HG03159 (cell line): ENCODE measurements at regions not wholly inside any gene's neighbourhood (a gene's known extent, or its start where the extent isn't known, plus 50 kb on each side); places are given as distances from the start of the nearest gene placed in this dataset.

Experiments used
- ATAC-seq: cut with Tn5 transposase; IDR thresholded peaks from one replicate; pipeline ENCODE4 v1.9.1; 2021; ENCODE audit warnings: mild to moderate bottlenecking, moderate library complexity; ENCODE audit not compliant: unreplicated experiment

DNA sequence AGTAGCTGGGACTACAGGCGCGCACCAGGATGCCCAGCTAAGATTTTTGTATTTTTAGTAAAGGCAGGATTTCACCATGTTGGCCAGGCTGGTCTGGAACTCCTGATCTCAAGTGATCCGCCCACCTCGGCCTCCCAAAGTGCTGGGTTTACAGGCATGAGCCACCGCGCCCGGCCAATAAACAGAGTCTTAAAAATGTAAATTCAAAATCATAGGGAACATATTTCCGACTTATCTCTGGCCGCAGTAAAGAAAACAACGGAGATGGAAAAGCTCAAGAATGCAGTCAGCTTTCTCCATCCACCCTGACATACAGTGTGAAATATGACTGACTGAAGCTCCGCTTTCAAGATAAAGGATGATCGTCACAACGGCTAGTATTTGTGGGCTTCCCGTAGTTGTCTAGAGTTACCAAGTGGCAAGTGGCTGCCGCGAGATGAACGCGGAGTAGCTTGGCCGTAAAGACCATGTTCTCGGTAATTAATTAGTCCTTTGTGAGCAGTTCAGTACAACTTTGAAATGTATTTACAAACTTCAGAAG lies 495.1 kb upstream of the FAT1 start:
- no peak for ATAC-seq

- ATAC-seq = no peak
Measured at GRCh38 chr4:187224560-187224959, 500.9 kb upstream of the FAT1 start.

DNA sequence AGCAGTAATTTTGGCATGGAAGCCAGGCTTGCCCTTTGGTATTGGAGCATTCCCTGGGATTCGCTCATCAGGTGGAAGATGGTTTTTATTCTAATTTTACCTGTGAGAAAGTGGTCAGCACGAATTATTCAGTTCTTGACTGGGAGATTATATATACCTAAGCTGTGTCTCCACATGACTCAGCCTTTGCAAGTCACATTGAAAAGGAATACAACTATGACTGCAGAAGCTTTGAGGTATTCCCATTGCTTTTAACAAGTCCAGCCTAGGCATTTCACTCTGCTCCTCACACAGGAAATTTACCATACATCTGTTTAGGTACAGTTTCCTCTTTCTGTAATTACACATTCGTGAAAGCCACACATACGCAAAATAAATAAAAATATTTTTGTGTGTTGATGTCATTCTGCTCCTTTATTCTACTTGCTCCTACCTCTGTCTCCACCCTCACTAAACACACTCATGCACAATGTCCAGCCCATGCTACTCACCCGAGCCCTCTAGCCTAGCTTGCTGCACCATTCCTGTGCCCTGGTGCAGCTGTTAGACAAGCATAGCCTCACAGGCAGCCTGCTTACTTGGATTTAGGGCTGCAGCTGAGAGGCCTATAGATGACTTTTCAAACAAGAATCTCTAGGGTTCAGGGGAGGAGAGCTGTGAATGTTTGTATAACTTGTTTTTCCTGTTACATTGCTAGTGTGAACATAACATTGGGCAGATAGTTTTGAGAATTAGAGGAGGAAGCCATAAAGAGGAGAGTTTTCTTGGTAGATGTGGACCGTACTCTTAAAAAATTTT lies 504.4 kb upstream of the FAT1 start:
- ATAC-seq = no peak

DNA sequence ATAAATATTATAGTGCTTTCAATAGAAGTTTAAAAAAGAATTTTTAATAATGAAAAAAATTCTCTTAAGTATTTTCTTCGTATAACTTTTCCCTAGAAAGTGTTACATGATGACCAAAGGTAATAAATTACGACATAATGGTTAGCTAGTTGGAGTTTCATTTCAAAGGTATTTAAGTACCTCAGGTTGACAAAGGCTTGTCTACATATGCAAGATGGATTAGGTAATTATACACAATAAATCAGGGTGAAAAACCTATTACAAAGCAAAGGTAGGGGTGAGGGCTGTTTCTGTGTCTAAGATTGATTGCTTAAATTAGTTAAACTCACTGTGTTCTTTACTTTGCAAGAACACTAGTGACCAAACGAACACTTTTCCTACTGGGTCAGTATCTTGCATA lies 508.5 kb upstream of the FAT1 start:
- no peak for ATAC-seq

GRCh38 chr4:187232796-187233195 lies 509.1 kb upstream of the FAT1 start:
- no peak for ATAC-seq

GRCh38 chr4:187235456-187236170 lies 512.0 kb upstream of the FAT1 start:
- no peak for ATAC-seq

GRCh38 chr4:187236209-187236890 lies 512.7 kb upstream of the FAT1 start:
- ATAC-seq = no peak

GRCh38 chr4:187238646-187239045 lies 515.0 kb upstream of the FAT1 start:
- ATAC-seq = no peak

DNA sequence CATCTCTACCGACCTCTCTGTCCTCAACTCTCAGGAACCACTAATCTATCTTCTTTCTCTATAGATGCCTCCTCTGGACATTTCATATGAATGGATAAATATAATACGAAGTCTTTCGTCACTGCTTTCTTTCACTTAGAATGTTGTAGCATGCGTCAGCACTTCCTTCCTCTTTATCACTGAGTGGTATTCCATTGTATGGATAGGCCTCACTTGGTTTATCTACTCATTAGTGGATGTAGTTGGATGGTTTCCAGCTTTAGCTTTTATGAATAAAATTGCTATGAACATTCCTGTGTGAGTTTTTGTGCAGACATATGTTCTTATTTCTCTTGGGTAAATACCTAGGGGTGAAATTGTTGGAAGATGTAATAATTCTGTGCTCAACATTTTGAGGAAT lies 528.2 kb upstream of the FAT1 start:
- no peak for ATAC-seq

- ATAC-seq = no peak
Measured at GRCh38 chr4:187256897-187257296, 533.2 kb upstream of the FAT1 start.

GRCh38 chr4:187258651-187259401 lies 535.2 kb upstream of the FAT1 start:
- ATAC-seq = no peak

DNA sequence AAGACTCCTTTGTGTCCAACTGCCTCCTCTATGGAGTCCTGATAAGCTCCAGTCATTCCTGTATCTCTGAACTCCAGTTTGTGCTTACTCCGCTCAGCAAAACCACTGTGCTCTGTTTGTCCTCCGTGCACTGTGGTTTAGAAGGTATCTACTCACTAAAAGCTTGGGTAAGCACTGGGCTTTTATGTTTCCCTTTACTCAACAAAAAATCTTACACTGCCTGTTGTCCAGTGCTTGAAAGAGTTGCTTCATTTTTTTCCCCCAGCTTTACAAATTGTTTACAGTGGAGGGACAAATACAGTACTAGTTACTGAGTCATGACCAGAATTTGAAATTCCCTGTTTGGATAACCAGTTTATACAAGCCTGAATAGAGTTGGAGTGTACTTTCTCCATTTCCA lies 545.3 kb upstream of the FAT1 start:
- no peak for ATAC-seq

DNA sequence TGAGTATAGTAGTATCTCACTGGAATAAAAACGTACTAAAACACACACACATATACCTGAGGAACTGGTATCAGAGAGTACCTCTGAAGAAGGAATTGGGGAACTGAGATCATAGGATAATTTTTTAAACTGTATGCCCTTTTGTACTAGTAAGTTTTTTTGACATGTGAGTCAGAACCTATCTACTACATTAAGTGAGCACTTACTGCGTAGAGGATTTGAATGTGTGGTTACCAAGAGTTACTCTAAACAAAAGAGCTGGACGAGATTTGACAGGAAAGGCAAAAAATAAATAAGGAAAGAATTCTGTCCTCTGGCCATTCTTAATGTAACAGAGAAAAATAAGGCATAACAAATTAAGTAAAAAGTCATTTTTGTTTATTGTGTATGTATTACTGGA lies 546.5 kb upstream of the FAT1 start:
- ATAC-seq = no peak

DNA sequence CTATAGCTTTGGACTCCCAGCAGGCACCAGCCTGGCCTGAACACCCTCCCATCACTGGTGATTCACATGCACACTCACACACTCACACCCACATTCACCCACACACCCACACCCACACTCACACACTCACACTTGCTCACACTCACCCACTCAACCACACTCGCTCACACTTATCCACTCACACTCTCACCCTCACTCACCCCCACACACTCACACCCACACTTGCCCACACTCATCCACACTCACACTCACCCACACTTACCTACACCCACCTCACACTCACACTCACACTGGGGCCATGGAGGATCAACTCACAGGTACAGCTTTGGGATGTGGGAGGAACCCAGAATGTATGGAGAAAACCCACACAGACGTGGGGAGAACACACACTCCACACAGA lies 548.2 kb upstream of the FAT1 start:
- ATAC-seq = no peak

- ATAC-seq = no peak
Measured at GRCh38 chr4:187274153-187274552, 550.5 kb upstream of the FAT1 start.

GRCh38 chr4:187276736-187277408 lies 553.2 kb upstream of the FAT1 start:
- no peak for ATAC-seq

GRCh38 chr4:187283201-187283955 lies 559.7 kb upstream of the FAT1 start:
- ATAC-seq = no peak

DNA sequence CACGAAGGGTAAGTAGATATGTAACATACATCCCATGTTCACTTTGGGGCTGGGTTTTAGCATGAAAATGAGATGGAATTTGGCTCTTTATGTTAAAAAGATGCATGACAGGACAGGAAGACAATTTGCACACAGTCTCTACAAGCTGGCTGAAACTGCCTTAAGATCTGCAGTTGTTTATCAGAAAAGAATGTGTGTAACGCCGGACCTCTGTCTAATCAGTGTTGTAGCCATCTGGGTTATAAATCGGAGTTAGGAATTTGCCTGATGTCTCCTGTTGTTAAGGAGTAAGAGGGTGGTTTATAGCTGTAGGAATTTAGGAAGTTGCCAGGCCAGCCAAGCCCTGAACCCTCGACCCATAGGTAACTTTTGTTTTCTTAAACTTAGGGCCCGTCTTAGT lies 562.9 kb upstream of the FAT1 start:
- no peak for ATAC-seq

DNA sequence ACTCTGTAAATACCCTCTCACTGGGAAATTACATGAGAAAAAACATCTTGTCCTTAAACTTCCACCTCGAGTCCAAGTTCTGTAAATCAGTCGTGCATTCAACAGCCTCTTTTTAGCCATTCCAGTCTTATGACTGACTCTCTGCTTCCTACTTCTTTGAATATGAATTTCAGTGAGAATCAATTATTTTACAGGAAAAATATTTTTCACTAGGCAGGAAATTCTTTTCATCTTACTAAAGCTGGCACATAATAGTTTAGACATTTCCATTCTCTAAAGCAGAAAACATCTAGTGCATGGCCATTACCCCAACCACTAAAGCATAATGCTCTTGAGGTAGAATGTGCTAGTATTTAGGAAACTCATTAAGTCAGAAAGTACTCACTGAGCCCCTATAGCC lies 565.7 kb upstream of the FAT1 start:
- ATAC-seq = no peak

DNA sequence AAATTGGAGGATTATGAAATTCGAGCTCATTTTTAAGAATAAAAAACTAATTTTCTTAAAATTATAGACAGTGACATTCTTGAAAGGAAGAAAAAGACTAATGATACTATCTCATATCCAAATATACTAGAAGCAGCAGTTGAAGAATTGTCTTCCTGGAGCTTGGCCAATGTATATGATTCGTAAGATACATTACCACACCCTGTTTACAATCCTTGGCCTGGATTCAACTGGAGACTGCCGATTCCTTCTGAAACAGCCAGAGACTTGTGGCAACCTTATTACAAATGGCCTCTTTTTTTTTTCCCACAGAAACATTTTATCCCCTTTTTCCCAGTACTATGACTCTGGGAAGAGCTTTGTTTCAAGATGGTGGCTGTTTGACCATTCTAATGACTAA lies 571.2 kb upstream of the FAT1 start:
- no peak for ATAC-seq
